IPS-15b (cell line): ENCODE measurements at regions not wholly inside any gene's neighbourhood (a gene's known extent, or its start where the extent isn't known, plus 50 kb on each side); places are given as distances from the start of the nearest gene placed in this dataset.
"Not testable (repeated sequence)": the region's sequence is repeated elsewhere in the genome, so short reads cannot be mapped to it uniquely, and the experiment has no call there.

ENCODE experiments used
- H3K27me3 ChIP-seq: one replicate; pipeline ENCODE4 v1.6.1; 2013; ENCODE audit warnings: low read length; ENCODE audit not compliant: control insufficient read depth, insufficient read depth
- H3K36me3 ChIP-seq: one replicate; pipeline ENCODE4 v1.6.1; 2013; ENCODE audit warnings: low read length; ENCODE audit not compliant: control insufficient read depth, insufficient read depth
- H3K4me1 ChIP-seq: one replicate; pipeline ENCODE4 v1.6.1; 2013; ENCODE audit warnings: mild to moderate bottlenecking, low read length; ENCODE audit not compliant: control insufficient read depth, insufficient read depth
- H3K4me3 ChIP-seq: one replicate; pipeline ENCODE4 v1.5.1; 2013; ENCODE audit warnings: low read depth, low read length
- H3K9ac ChIP-seq: one replicate; pipeline ENCODE4 v1.6.1; 2013; ENCODE audit warnings: low read depth, mild to moderate bottlenecking, low read length
- H3K9me3 ChIP-seq: one replicate; pipeline ENCODE4 v1.6.1; 2013; ENCODE audit warnings: mild to moderate bottlenecking, low read length; ENCODE audit not compliant: control insufficient read depth, insufficient read depth

DNA sequence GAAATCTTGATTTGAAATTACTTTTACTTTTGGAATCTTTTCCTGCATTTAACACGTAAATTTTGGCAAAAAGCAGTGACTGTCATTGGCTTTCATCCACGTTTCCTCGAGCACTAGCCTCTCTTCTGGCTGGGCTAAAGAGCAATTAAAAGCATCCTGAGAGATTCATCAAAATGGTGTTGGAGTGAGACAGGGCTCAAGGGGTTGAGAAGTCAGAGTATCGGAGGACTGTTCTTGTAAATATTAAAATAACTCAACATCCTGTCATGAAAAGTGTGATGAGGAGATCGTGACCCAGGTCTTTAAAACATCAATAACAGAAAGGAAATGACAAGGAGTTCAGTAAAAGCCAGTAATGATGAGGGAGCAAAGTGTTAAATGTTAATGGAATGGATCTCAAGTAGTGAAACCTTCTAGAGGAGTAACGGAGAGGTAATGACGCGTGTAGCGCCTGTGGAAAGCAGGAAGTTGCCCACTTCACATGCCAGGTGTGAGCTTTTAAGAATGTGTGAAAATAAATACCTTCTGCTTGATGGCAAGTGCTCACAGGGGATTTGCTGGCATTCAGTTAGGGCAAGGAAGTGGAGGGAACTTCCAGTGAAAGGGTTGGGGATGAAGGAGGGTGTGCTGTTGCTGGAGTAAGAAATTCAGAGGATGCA, 754.4 kb downstream of the ADCYAP1 start:
- H3K9me3 ChIP-seq: no peaks in the 10 kb centered on the region
- no peaks in the 10 kb centered on the region for H3K27me3 ChIP-seq
- no peak overlapping the region for H3K9ac ChIP-seq
- H3K36me3 ChIP-seq: no peaks in the 10 kb centered on the region
- no peak overlapping the region for H3K4me3 ChIP-seq
- no peaks in the 10 kb centered on the region for H3K4me1 ChIP-seq

DNA sequence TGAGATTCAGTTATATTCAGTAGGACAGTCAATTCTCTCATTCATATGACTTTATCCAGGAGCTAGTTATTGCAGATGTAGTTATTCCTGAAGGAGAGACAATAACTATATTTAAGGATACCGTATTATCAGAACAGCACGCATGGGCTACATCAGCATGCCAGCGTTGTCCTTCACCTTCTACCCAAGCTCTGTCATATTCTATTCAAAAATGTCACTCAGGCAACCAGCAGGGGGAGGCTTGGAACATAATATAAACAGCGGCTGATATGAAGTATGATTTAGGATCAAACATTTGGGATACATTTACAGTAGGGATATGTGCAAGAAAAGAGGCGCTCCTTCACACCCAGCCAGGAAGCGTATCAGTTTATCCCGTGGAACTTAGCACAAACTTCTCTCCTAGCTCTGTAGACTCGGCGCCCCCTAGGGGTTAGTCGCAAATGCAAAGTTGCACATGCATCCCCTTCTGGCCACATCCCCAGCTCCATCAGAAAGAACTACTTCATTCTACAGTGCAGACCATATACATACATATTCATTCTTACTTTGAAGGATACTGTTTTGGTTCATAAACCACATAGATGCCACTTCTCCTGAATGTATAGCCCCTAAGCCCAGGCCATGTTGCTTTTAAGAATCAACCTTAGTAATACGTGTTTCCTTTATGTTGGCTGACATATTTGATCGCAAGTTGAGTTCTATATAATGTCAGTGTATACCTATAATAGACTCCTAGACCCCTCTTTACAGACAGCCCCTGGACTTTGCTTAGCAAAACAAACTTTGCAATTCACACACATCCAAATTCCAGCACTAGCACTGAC, 759.4 kb downstream of the ADCYAP1 start:
- Histone ChIP-seq H3K4me3 (no peak overlapping the region), H3K9me3 (no peaks in the 10 kb centered on the region), H3K4me1 (no peaks in the 10 kb centered on the region), H3K27me3 (no peaks in the 10 kb centered on the region), H3K36me3 (no peaks in the 10 kb centered on the region), H3K9ac (no peak overlapping the region)

DNA sequence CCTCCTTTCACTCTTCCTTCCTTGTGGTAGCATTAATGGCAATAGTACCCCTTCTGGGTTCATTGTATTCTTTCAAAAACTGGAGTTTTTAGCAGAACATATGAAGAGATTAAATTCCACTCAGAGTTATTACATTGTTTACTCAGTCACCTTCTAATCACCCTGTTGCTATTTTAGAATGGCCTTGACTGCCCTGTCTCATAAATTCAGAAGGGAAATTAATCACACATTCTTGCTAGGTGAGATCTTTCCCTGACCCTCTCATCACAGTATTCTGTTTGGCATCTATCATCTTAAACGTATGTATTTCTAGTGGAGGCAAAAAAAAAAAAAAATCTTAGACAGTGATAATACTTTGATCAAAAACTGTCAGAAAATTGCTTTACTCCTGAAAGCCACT, 760.4 kb downstream of the ADCYAP1 start:
- Histone ChIP-seq H3K9ac (no peak overlapping the region), H3K36me3 (no peaks in the 10 kb centered on the region), H3K4me1 (no peaks in the 10 kb centered on the region), H3K27me3 (no peaks in the 10 kb centered on the region), H3K4me3 (no peak overlapping the region), H3K9me3 (no peaks in the 10 kb centered on the region)

DNA sequence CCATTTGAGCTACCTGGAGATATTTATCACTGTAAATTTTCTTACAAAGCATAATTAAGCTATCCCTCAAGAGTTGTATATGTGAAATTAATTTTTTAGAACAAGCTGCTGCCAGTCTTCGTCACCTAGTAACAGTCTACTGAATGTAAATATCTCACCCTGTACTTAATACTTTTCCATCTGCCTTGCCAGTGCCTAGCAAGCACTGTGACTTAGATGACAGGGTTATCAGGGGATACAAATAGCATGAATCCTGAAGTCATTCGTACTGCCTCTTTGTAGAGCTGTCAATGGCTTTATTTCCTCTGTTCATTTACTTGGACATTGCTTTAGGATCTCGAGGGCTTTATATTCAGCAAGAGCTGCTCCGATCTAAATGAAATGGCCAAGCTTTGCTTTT, 763.6 kb downstream of the ADCYAP1 start:
- H3K4me1 ChIP-seq: no peaks in the 10 kb centered on the region
- H3K9me3 ChIP-seq: no peaks in the 10 kb centered on the region
- H3K4me3 ChIP-seq: no peak overlapping the region
- H3K9ac ChIP-seq: no peak overlapping the region
- H3K27me3 ChIP-seq: no peaks in the 10 kb centered on the region
- no peaks in the 10 kb centered on the region for H3K36me3 ChIP-seq

DNA sequence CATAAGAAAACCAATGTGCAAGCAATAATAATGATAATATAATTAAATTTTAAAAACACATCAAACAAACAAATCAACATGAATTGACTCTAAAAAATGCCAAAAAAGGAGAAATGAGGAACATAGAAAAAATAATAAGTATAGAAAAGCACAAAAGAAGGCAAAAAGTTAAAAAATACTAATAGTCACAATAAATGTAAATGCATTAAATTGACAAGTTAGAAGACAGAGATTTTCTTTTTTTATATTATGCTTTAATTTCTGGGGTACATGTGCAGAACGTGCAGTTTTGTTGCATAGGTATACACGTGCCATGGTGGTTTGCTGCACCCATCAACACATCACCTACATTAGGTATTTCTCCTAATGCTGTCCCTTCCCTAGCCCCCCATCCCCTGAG, 767.0 kb downstream of the ADCYAP1 start:
- not testable (repeated sequence) for H3K9me3 ChIP-seq, H3K4me1 ChIP-seq, H3K4me3 ChIP-seq, H3K36me3 ChIP-seq, H3K27me3 ChIP-seq, H3K9ac ChIP-seq

DNA sequence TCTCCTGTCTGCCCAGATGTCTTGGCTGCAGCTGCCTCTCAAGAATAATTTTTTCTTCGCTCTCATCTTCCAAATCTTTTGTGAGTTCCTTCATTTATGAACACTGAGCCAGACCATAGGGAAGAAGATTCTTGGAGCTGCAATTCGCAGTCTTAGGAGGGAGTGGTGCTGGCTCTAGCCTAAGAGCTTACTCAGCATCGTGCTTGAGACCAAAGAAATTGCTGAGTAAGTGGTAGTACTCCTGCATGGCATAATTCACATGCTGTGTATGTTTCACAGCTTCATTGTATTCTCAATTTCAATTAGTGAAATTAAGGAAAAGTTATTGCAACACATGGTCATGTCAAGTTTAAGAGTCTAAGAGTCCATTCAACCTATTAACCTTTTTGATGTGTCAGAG, 771.7 kb downstream of the ADCYAP1 start:
- H3K4me3 ChIP-seq: no peak overlapping the region
- no peaks in the 10 kb centered on the region for H3K9me3 ChIP-seq
- no peaks in the 10 kb centered on the region for H3K36me3 ChIP-seq
- no peak overlapping the region for H3K9ac ChIP-seq
- H3K4me1 ChIP-seq: no peaks in the 10 kb centered on the region
- H3K27me3 ChIP-seq: no peaks in the 10 kb centered on the region

DNA sequence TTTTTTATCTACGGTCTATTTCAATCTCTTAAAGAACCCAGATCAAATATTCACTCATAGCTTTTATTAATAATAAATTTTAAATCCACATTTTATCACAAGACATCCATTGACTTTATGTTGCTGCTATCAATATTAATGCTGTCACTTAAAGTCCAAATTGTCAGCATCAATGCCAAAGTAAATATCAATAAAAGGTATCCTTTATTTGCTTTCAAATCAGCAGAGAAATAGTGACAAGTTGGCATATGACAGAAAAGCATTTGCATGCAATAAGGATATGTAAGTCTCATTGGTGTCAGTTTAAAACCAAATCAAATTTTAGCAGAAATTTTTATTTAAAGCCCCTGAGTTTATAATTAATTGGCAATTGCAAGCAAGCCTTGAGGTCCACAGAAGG, 775.4 kb downstream of the ADCYAP1 start:
- H3K9ac ChIP-seq: no peak overlapping the region
- H3K36me3 ChIP-seq: no peaks in the 10 kb centered on the region
- H3K9me3 ChIP-seq: no peaks in the 10 kb centered on the region
- no peaks in the 10 kb centered on the region for H3K27me3 ChIP-seq
- no peaks in the 10 kb centered on the region for H3K4me1 ChIP-seq
- no peak overlapping the region for H3K4me3 ChIP-seq

DNA sequence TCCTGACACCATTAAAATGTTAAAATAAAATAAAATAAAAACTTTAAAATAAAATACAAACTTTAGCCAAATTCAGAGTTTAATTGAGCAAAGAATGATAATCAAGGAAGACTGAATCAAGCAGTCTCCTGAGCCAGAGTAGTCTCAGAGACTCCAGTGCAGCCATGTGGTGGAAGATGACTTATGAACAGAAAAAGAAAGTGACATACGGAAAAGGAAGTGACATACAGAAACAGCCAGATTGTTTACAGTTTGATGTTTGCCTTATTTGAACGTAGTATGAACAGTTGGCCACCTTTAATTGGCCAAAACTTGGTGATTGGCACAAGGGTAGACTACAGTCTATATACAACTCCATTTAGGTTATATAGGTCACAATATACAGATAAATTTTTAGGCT, 787.2 kb downstream of the ADCYAP1 start:
- Histone ChIP-seq H3K27me3 (no peaks in the 10 kb centered on the region), H3K4me3 (no peak overlapping the region), H3K9ac (no peak overlapping the region), H3K4me1 (no peaks in the 10 kb centered on the region), H3K9me3 (no peaks in the 10 kb centered on the region), H3K36me3 (no peaks in the 10 kb centered on the region)

DNA sequence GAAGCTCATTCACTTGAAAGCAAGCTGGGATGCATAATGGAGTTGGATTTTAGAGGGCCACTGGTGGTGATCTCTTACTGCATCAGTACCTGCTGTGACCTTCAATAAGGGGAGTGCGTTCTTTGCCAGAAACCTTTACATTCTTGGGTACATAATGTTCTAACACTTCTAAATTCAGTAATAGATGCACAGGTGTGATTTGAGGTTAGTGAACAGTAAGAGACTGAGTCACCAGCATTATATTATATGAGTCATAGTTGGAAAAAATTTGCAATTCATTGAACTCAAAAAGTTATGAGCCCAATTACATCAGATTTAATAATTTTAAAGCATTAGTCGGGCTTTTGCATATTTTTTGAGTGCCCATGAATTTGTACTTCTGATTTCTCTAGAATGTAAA, 803.3 kb downstream of the ADCYAP1 start:
- H3K4me3 ChIP-seq: no peak overlapping the region
- H3K27me3 ChIP-seq: no peaks in the 10 kb centered on the region
- H3K9ac ChIP-seq: no peak overlapping the region

DNA sequence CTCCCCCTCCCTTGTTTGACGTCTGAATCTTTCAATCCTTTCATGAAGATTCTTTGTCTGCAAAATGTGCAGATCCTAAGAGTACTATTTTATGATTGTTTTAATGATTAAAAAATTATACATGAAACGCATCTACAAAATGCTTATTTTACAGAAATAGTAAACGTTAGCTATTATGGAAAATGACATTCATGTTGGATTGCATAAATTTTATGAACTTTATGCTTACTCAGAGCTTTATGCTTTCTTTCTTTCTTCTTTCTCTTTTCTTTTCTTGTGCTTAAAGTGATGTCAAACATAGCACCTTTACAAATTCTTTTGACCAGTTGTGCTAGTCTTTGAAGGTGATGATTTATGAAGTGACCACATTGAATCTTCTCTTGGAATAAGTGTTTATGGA, 805.4 kb downstream of the ADCYAP1 start:
- Histone ChIP-seq H3K9ac (no peak overlapping the region), H3K4me3 (no peak overlapping the region), H3K36me3 (no peaks in the 10 kb centered on the region), H3K27me3 (no peaks in the 10 kb centered on the region), H3K9me3 (no peaks in the 10 kb centered on the region), H3K4me1 (no peaks in the 10 kb centered on the region)

More for the DNA sequence above, 803.3 kb downstream of the ADCYAP1 start:
- Histone ChIP-seq H3K36me3 (no peaks in the 10 kb centered on the region), H3K9me3 (no peaks in the 10 kb centered on the region), H3K4me1 (no peaks in the 10 kb centered on the region)

DNA sequence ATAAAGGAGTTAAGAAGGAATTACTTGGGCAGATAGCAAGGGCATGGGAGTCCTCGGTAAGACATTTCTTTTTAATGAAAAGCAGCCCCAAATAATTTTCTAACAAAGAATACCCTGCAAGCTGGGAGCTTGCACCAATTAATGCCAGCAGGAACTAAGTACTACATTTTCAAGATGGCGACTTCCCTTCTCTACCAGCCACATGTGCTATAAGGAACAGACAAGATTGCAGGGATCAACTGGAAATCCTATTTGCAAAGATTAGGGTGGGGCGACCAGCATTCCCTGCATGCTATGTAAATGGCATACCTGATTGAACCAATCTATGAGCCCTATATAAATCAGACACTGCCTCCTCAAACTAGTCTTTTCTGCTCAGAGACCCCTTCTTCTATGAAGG, 827.5 kb downstream of the ADCYAP1 start:
- Histone ChIP-seq H3K9ac (no peak overlapping the region), H3K9me3 (no peaks in the 10 kb centered on the region), H3K36me3 (no peaks in the 10 kb centered on the region), H3K4me3 (no peak overlapping the region), H3K4me1 (no peaks in the 10 kb centered on the region), H3K27me3 (no peaks in the 10 kb centered on the region)

DNA sequence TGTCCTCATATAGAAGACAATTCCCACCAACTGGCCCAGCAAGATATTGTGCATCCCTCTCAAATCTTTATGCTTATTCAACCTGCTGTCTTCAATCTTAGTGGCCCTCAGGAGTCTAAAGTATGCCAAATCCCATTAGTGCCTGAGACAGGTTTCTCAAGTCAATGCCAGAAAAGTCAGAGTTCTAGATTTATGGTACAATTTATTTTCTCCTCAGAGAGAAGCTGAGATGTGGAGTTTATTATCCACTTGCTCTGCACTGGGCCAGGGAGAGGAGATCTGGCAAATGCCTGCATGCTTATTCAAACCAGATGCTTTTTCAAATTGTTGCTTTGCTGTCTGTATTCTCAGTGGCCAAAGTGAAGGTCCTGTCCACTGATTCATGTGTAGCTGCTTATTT, 825.2 kb downstream of the METTL4 start:
- H3K9me3 ChIP-seq: no peaks in the 10 kb centered on the region
- H3K27me3 ChIP-seq: no peaks in the 10 kb centered on the region
- H3K4me1 ChIP-seq: no peaks in the 10 kb centered on the region
- H3K4me3 ChIP-seq: no peak overlapping the region
- H3K36me3 ChIP-seq: no peaks in the 10 kb centered on the region
- no peak overlapping the region for H3K9ac ChIP-seq
